Body of pancreas (tissue), 4 donors: ENCODE measurements at regions not wholly inside any gene's neighbourhood (a gene's known extent, or its start where the extent isn't known, plus 50 kb on each side); places are given as distances from the start of the nearest gene placed in this dataset.

ENCODE experiments used
- ATAC-seq: fragments of 150-250 bp; one replicate; pipeline ENCODE4 v1.9.1; 2016
- DNase-seq, 4 donors: peaks; one replicate each; pipeline ENCODE4 v3.0.0-alpha.2; 2019
- H3K27ac ChIP-seq, 4 donors: fragments of 200-600 bp; sonication (generic); 1 replicate in 3 of 4; 2 replicates in 1 of 4; pipeline versions ENCODE4 v1.5.1 to v1.6.1; 2016 to 2019; ENCODE audit warnings: mild to moderate bottlenecking in 1 of 4, mixed read lengths in 1 of 4, moderate library complexity in 1 of 4
- H3K27me3 ChIP-seq, 2 donors: fragments of 200-600 bp; sonication (generic); one replicate each; pipeline ENCODE4 v1.6.0; 2016; ENCODE audit warnings: mild to moderate bottlenecking in 1 of 2
- H3K36me3 ChIP-seq, 2 donors: fragments of 200-600 bp; sonication (generic); replicated peaks in 1 of 2; 2 replicates each; pipeline ENCODE4 v1.5.1; 2016; ENCODE audit warnings: low read depth in 2 of 2; ENCODE audit not compliant: insufficient read depth in 1 of 2
- H3K4me1 ChIP-seq: fragments of 200-600 bp; sonication (generic); one replicate; pipeline ENCODE4 v1.6.0; 2016
- H3K4me3 ChIP-seq, 2 donors: fragments of 200-600 bp; sonication (generic); 1 replicate in 1 of 2; 2 replicates in 1 of 2; pipeline ENCODE4 v1.5.1; 2016 to 2019
- H3K9me3 ChIP-seq, 3 donors: fragments of 200-600 bp; sonication (generic); 1 replicate in 2 of 3; 2 replicates in 1 of 3; pipeline ENCODE4 v1.5.1; 2016
- CTCF ChIP-seq, 7 experiments: fragments of 450-650 bp in 4 of 7; fragments of 200-600 bp in 3 of 7; sonication (generic) in 3 of 7; IDR thresholded peaks; one replicate each; pipeline ENCODE4 v1.5.1; 2016 to 2019; ENCODE audit warnings: antibody characterized with exemption in 7 of 7
- POLR2A ChIP-seq, 3 donors: fragments of 450-650 bp; IDR thresholded peaks; one replicate each; pipeline ENCODE4 v1.6.1; 2016; ENCODE audit warnings: antibody characterized with exemption in 3 of 3, mild to moderate bottlenecking in 2 of 3
- WGBS, 2 donors: methylation state at CpG; one replicate each; pipeline ENCODE4 v1.1.5; 2017; 5-methylcytosine and 5-hydroxymethylcytosine counted together
- intact Hi-C: fragments of 100-400 bp; cut with DNase I; formaldehyde crosslinking; loops from one replicate; pipeline ENCODE4 v1.15.1; 2023

GRCh38 chr10:130689743-130690626 lies 553.8 kb downstream of the GLRX3 start:
- no peak for ATAC-seq

GRCh38 chr10:130691776-130692175 lies 555.6 kb downstream of the GLRX3 start:
- Histone ChIP-seq H3K4me3 (no peak overlapping the region), H3K27me3 (no peaks in the 10 kb centered on the region), H3K4me1 (no peaks in the 10 kb centered on the region), H3K36me3 (no peaks in the 10 kb centered on the region), H3K27ac (no peak overlapping the region), H3K9me3 (no peaks in the 10 kb centered on the region)
- intact Hi-C loops = no loop called here
- no peak for ATAC-seq
- WGBS, 2 donors = 56 to 60% methylated on average over 3 of the region's 3 CpGs
- no peak for DNase-seq
- TF ChIP-seq CTCF (IDR thresholded peaks at IDR 0.05) = no peak
- TF ChIP-seq POLR2A (IDR thresholded peaks at IDR 0.05) = no peak

More at GRCh38 chr10:130689743-130690626, 553.8 kb downstream of the GLRX3 start:
- intact Hi-C loops = no loop called here
- WGBS, 2 donors = 74 to 75% methylated on average over 15 of the region's 15 CpGs
- no peak overlapping the region for H3K4me3 ChIP-seq
- H3K9me3 ChIP-seq = no peaks in the 10 kb centered on the region
- no peak overlapping the region for H3K27ac ChIP-seq
- no peak for TF ChIP-seq CTCF (IDR thresholded peaks at IDR 0.05)
- TF ChIP-seq POLR2A (IDR thresholded peaks at IDR 0.05) = no peak
- H3K36me3 ChIP-seq = no peaks in the 10 kb centered on the region
- H3K4me1 ChIP-seq = no peaks in the 10 kb centered on the region
- DNase-seq = no peak
- H3K27me3 ChIP-seq = no peaks in the 10 kb centered on the region

- Histone ChIP-seq H3K4me3 (no peak overlapping the region), H3K36me3 (no peaks in the 10 kb centered on the region), H3K27me3 (no peaks in the 10 kb centered on the region), H3K27ac (no peak overlapping the region), H3K4me1 (no peaks in the 10 kb centered on the region), H3K9me3 (no peaks in the 10 kb centered on the region)
- no peak for TF ChIP-seq CTCF (IDR thresholded peaks at IDR 0.05)
- no peak for TF ChIP-seq POLR2A (IDR thresholded peaks at IDR 0.05)
- 86 to 92% methylated on average over 9 of the region's 9 CpGs for WGBS, 2 donors
- intact Hi-C loops = no loop called here
- ATAC-seq (no peak), DNase-seq (no peak)
Observed at GRCh38 chr10:130696870-130697269, 560.7 kb downstream of the GLRX3 start.

GRCh38 chr10:130707389-130707979 lies 571.3 kb downstream of the GLRX3 start:
- intact Hi-C loops = no loop called here
- TF ChIP-seq CTCF (IDR thresholded peaks at IDR 0.05) (no peak), POLR2A (IDR thresholded peaks at IDR 0.05) (no peak)
- ATAC-seq = no peak
- DNase-seq = no peak
- 90 to 91% methylated on average over 6 to 7 of the region's 7 CpGs for WGBS, 2 donors
- Histone ChIP-seq H3K36me3 (no peaks in the 10 kb centered on the region), H3K27ac (no peak overlapping the region), H3K27me3 (no peaks in the 10 kb centered on the region), H3K9me3 (no peaks in the 10 kb centered on the region), H3K4me3 (no peak overlapping the region), H3K4me1 (peaks cover 13% of the 10 kb centered on the region)
